ENCODE measurements at regions not wholly inside any gene's neighbourhood (a gene's known extent, or its start where the extent isn't known, plus 50 kb on each side); places are given as distances from the start of the nearest gene placed in this dataset.

DNA sequence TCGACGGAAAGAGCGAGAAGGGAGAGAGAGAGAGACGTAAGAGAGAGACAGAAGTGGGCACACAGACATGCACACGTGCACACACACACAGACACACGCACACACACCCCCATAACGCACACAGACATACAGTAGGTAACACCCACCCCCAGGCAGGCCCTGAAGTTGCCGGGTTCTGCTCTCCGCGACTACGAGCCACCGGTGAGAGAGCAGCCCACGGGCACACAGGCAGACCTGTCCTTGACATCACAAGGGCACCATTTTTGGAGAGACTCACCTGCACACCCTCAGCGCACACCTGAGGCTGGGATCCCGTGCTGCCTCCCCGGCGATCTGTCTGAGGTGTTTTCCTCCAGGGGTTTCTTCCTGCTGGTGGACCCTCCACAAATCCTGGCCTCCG lies 1171.0 kb upstream of the PCDH10 start:
- no peaks in the 10 kb centered on the region for H3K79me2 ChIP-seq (ENCODE audit: insufficient read depth, low read length)
- ATAC-seq (ENCODE audit: insufficient read depth, low read depth) (no peak), DNase-seq (no peak)
- H2AFZ ChIP-seq (ENCODE audit: low read depth, low read length) = no peak overlapping the region
- H3K36me3 ChIP-seq (ENCODE audit: insufficient read depth, low read length) = no peaks in the 10 kb centered on the region
- no peak overlapping the region for H3K4me3 ChIP-seq (ENCODE audit: low read depth in 1 of 2, low read length in 2 of 2)
- H3K27ac ChIP-seq (ENCODE audit: low read length) = no peak overlapping the region
- H3K4me2 ChIP-seq (ENCODE audit: insufficient read depth, low read length) = no peak overlapping the region
- no peak overlapping the region for H3K9ac ChIP-seq (ENCODE audit: low read depth, low read length)
- TF ChIP-seq, protein P1, sequence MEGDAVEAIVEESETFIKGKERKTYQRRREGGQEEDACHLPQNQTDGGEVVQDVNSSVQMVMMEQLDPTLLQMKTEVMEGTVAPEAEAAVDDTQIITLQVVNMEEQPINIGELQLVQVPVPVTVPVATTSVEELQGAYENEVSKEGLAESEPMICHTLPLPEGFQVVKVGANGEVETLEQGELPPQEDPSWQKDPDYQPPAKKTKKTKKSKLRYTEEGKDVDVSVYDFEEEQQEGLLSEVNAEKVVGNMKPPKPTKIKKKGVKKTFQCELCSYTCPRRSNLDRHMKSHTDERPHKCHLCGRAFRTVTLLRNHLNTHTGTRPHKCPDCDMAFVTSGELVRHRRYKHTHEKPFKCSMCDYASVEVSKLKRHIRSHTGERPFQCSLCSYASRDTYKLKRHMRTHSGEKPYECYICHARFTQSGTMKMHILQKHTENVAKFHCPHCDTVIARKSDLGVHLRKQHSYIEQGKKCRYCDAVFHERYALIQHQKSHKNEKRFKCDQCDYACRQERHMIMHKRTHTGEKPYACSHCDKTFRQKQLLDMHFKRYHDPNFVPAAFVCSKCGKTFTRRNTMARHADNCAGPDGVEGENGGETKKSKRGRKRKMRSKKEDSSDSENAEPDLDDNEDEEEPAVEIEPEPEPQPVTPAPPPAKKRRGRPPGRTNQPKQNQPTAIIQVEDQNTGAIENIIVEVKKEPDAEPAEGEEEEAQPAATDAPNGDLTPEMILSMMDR (IDR thresholded peaks at IDR 0.05; ENCODE audit: borderline replicate concordance, extremely low read depth, low read length, poor library complexity, severe bottlenecking) = no peak
- no peak for TF ChIP-seq EZH2 (IDR thresholded peaks at IDR 0.05; ENCODE audit: borderline replicate concordance, low read depth, low read length, severe bottlenecking)
- H3K27me3 ChIP-seq (ENCODE audit: insufficient read depth, low read length, poor library complexity) = no peaks in the 10 kb centered on the region
- no peaks in the 10 kb centered on the region for H4K20me1 ChIP-seq (ENCODE audit: insufficient read depth, low read length)
- no peaks in the 10 kb centered on the region for H3K4me1 ChIP-seq (ENCODE audit: insufficient read depth, low read length)
- peaks cover 43% of the 10 kb centered on the region for H3K9me3 ChIP-seq (ENCODE audit: insufficient read depth, low read length, severe bottlenecking)

DNA sequence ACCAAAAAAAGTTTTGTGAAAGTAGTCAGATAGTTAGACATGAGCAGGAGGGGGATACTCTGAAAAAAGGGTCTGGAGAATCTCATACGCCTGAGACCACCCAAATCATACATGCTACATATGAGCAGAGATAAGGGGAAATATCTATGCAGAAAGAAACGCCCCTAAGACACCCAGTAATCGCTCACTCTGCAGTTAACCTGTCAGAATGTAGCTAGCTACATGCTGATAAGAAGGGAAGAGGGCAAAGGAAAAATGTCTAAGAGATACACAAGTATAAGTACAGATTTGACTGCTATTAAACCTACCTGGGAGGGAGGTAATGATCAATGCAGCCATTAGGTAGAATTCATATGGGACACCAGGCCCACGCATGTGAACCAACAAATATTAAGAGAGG lies 1159.5 kb upstream of the PCDH10 start:
- Histone ChIP-seq H3K36me3 (ENCODE audit: insufficient read depth, low read length) (no peaks in the 10 kb centered on the region), H2AFZ (ENCODE audit: low read depth, low read length) (peak overlapping the region; percentile 45), H3K4me2 (ENCODE audit: insufficient read depth, low read length) (no peak overlapping the region), H3K4me3 (ENCODE audit: low read depth in 1 of 2, low read length in 2 of 2) (no peak overlapping the region), H3K9ac (ENCODE audit: low read depth, low read length) (no peak overlapping the region), H3K9me3 (ENCODE audit: insufficient read depth, low read length, severe bottlenecking) (no peaks in the 10 kb centered on the region), H3K79me2 (ENCODE audit: insufficient read depth, low read length) (no peaks in the 10 kb centered on the region), H4K20me1 (ENCODE audit: insufficient read depth, low read length) (no peaks in the 10 kb centered on the region), H3K27me3 (ENCODE audit: insufficient read depth, low read length, poor library complexity) (no peaks in the 10 kb centered on the region), H3K4me1 (ENCODE audit: insufficient read depth, low read length) (no peaks in the 10 kb centered on the region), H3K27ac (ENCODE audit: low read length) (no peak overlapping the region)
- TF ChIP-seq EZH2 (IDR thresholded peaks at IDR 0.05; ENCODE audit: borderline replicate concordance, low read depth, low read length, severe bottlenecking) = no peak
- TF ChIP-seq, protein P1 (IDR thresholded peaks at IDR 0.05; ENCODE audit: borderline replicate concordance, extremely low read depth, low read length, poor library complexity, severe bottlenecking) = no peak
- ATAC-seq (ENCODE audit: insufficient read depth, low read depth) (no peak), DNase-seq (no peak)

DNA sequence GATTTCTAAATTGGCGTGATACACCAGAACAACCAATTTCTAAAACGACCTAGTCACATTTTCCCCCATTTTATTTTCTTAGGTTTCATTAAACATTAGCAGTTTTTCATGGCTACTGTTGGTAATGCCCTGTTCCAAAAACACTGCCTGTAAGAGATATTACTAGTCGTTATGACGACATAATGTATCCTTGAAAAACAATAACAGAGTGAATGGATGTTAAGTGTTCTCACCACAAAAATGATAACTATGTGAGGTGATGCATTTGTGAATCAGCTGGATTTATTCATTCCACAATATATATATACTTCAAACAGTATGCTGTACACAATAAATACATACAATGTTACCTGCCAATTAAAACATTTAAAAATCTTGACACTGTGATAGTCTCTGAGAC lies 1147.6 kb upstream of the PCDH10 start:
- Histone ChIP-seq H3K4me1 (ENCODE audit: insufficient read depth, low read length) (no peaks in the 10 kb centered on the region), H3K9ac (ENCODE audit: low read depth, low read length) (no peak overlapping the region), H3K9me3 (ENCODE audit: insufficient read depth, low read length, severe bottlenecking) (no peaks in the 10 kb centered on the region), H3K27me3 (ENCODE audit: insufficient read depth, low read length, poor library complexity) (no peaks in the 10 kb centered on the region), H3K36me3 (ENCODE audit: insufficient read depth, low read length) (no peaks in the 10 kb centered on the region), H3K27ac (ENCODE audit: low read length) (no peak overlapping the region), H3K4me3 (ENCODE audit: low read depth in 1 of 2, low read length in 2 of 2) (no peak overlapping the region), H3K79me2 (ENCODE audit: insufficient read depth, low read length) (no peaks in the 10 kb centered on the region), H3K4me2 (ENCODE audit: insufficient read depth, low read length) (no peak overlapping the region), H2AFZ (ENCODE audit: low read depth, low read length) (no peak overlapping the region), H4K20me1 (ENCODE audit: insufficient read depth, low read length) (no peaks in the 10 kb centered on the region)
- no peak for ATAC-seq (ENCODE audit: insufficient read depth, low read depth)
- DNase-seq = no peak
- no peak for TF ChIP-seq EZH2 (IDR thresholded peaks at IDR 0.05; ENCODE audit: borderline replicate concordance, low read depth, low read length, severe bottlenecking)
- TF ChIP-seq, protein P1 (IDR thresholded peaks at IDR 0.05; ENCODE audit: borderline replicate concordance, extremely low read depth, low read length, poor library complexity, severe bottlenecking) = no peak

DNA sequence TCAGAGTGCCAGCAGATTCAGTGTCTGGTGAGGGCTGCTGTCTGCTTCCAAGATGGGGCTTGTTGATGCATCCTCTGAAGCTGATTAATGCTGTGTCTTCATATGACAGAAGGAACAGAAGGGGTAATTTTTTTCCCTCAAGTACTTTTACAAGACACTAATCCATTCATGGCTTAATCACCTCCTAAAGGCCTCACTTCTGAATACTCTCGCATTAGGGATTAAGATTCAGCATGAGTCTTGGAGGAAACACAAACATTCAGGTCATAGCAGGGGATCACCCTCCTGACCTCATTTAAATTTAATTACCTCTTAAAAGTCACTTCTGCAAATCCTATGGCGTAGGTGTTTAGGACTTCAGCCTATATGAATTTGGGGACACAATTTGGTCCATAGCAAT lies 1145.5 kb upstream of the PCDH10 start:
- no peak for TF ChIP-seq EZH2 (IDR thresholded peaks at IDR 0.05; ENCODE audit: borderline replicate concordance, low read depth, low read length, severe bottlenecking)
- TF ChIP-seq, protein P1 (IDR thresholded peaks at IDR 0.05; ENCODE audit: borderline replicate concordance, extremely low read depth, low read length, poor library complexity, severe bottlenecking) = no peak
- DNase-seq = no peak
- no peaks in the 10 kb centered on the region for H3K27me3 ChIP-seq (ENCODE audit: insufficient read depth, low read length, poor library complexity)
- H3K79me2 ChIP-seq (ENCODE audit: insufficient read depth, low read length) = no peaks in the 10 kb centered on the region
- no peak overlapping the region for H3K4me2 ChIP-seq (ENCODE audit: insufficient read depth, low read length)
- no peaks in the 10 kb centered on the region for H4K20me1 ChIP-seq (ENCODE audit: insufficient read depth, low read length)
- no peak overlapping the region for H3K27ac ChIP-seq (ENCODE audit: low read length)
- no peak overlapping the region for H3K9ac ChIP-seq (ENCODE audit: low read depth, low read length)
- H3K4me3 ChIP-seq (ENCODE audit: low read depth in 1 of 2, low read length in 2 of 2) = no peak overlapping the region
- H3K9me3 ChIP-seq (ENCODE audit: insufficient read depth, low read length, severe bottlenecking) = no peaks in the 10 kb centered on the region
- H3K36me3 ChIP-seq (ENCODE audit: insufficient read depth, low read length) = no peaks in the 10 kb centered on the region
- H2AFZ ChIP-seq (ENCODE audit: low read depth, low read length) = no peak overlapping the region; the same call in 1 of the 2 replicates
- ATAC-seq (ENCODE audit: insufficient read depth, low read depth) = no peak
- H3K4me1 ChIP-seq (ENCODE audit: insufficient read depth, low read length) = no peaks in the 10 kb centered on the region
